GM19023 (cell line): ENCODE measurements at regions not wholly inside any gene's neighbourhood (a gene's known extent, or its start where the extent isn't known, plus 50 kb on each side); places are given as distances from the start of the nearest gene placed in this dataset.
"Not testable (repeated sequence)": the region's sequence is repeated elsewhere in the genome, so short reads cannot be mapped to it uniquely, and the experiment has no call there.

Source experiments
- ATAC-seq: cut with Tn5 transposase; IDR thresholded peaks from one replicate; pipeline ENCODE4 v1.9.1; 2021; ENCODE audit warnings: mild to moderate bottlenecking, moderate library complexity; ENCODE audit not compliant: unreplicated experiment

DNA sequence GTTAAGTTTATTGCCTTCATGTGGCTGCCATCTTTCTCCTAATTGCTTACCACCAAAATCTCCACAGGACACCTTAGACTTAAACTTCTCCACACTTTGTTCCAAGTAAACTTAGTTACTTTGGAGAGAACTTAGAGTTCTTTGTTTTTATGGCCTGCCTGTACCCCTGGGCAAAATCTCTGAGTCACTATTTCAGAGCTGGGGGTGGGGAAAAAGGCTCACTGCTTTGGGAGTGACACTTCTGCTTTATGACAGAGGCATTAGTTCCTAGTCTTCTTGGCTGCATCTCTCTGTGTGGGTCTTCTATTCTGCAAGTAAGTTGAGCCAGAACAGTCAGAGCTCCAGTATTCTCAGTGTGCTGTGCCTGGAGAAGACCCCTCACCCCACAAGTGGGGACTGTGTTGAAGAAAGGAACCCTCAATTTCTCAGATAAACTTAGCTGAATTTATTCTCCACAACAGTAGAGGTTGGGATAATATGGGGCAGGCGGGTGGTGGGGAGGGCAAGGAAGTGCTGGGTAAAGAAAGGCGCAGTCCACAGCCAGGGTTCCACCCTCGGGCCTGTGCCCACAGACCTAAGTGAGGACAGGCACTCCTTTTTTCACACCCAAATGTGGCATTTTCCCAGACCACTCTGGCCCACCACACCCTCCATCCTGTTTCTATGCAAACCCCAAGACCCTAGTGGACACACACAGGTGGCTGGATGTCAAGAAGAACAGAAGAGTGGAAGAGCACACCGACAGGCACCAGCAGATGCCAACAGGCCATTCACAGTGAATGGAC lies 636.6 kb upstream of the MAN1A1 start:
- ATAC-seq = no peak

DNA sequence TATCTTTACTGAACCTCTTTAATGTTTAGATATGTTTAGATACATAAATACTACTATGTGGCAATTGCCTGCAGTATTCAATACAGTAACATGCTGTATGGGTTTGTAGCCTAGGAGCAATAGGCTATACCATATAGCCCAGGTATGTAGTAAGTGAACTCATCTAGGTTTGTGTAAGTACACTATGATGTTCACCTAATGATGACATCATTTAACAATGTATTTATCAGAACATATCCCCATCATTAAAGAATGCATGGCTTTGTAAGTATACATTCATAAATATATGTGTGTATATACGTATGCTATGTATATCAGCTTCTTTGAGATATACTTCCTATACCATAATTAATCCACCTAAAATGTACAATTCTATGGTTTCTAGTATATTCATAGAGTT lies 631.2 kb upstream of the MAN1A1 start:
- ATAC-seq = no peak

DNA sequence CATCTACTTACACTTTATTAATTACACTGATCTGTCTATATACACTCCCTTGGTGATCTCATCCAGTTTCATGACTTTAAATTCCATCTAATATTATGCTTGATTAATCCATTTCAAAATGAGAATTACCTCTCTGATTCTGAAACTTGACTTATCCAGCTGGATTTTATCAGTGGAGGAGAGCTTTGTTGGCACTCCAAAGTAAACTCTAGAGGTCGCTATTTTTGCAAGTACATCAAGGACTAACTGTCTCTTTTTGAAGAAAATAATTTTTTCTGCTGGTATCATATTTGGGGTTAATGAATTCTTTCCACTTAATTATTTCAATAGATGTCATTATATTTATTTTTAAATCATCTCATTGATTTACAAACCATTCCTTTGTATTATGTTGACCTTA lies 630.3 kb upstream of the MAN1A1 start:
- no peak for ATAC-seq

DNA sequence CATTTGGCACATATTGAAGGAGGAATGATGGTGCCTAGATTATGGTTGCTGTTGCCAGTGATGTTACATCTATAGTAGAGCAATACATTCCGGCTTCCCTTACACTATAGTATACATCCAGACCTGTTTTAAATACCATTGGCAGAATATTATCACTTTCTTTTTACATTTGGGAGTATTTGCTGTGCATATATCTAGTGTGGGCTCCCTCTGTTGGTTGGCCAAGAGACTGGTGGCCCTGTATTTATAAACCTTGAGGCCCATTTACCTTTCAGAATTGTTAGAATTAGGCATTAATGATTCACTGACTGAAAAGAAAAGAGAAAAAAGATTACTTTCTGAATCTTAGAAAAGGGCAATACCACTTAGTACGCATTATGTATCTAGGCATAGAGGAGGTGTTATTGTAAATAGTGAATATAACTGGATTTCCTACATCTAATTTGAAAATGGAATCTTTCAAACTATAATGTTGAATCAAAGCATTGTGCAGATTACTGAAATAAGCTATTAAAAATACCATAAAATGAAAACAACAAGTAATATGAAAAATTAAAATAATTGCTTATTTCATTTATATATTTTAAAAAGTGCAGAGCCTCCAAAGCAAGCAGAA lies 628.8 kb upstream of the MAN1A1 start:
- ATAC-seq = no peak

DNA sequence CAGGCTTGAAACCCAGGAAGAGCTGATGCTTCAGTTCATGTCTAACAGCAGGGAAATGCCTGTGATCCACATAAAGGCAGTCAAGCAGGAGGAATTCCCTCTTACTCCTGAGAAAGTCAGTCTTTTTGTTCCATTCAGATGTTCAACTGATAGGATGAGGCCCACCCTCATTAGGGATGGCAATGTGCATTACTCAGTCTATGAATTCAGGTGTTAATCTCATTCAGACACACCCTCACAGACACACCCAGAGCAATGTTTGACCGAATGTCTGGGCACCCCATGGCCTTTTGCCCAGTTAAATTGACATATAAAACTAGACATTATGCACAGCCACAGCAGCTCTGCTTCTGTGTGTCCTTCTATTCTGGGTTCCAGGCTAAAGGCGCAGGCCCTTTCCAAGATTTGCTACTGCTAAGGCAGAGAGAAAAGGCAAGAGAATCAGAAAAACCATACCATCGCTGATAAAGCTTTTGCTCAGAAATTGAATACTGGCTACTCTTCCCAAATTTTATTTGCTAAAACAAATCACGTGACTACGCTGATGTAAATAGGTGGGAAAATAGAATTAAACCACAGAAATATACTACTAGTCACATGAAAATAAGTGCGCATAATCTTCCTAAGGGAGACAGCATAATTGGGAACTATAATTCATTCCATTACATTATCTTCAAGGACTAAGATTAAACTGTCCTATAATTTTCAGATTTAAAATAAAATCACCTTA lies 625.0 kb upstream of the MAN1A1 start:
- no peak for ATAC-seq

DNA sequence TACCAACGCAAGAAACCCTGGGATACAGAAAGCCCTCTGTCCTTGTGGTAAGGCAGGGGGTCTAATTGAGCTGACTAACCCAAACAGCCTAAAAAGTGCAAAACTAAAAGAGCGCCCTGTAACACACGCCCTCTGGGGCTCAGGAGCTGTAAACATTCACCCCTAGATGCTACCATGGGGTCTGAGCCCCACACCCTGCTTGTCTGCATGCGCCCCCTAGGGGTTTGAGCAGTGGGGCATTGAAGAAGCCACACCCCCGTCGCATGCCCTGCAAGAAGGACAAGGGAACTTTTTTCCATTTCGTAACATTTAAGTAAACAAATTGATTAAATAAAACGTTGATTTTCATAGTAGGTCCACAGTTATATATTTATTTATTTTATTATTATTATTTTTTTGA lies 616.9 kb upstream of the MAN1A1 start:
- ATAC-seq = no peak

DNA sequence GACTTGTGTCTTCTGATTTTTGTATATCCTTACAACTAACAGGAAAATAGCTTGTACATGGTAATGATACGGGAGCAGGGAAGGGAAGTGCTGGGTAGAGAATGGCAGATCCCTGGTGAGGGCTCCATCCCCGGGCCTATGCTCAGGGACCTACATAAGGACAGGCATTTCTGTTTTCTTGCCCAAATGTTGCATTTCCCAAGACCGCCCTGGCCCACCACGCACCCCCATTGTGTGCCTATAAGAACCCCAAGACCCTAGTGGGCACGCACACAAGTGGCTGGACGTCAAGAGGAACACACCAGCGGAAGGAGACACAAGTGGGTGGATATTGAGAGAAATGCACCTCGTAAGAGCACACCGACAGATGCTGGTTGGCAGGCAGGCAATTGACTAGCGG lies 616.3 kb upstream of the MAN1A1 start:
- ATAC-seq = no peak

DNA sequence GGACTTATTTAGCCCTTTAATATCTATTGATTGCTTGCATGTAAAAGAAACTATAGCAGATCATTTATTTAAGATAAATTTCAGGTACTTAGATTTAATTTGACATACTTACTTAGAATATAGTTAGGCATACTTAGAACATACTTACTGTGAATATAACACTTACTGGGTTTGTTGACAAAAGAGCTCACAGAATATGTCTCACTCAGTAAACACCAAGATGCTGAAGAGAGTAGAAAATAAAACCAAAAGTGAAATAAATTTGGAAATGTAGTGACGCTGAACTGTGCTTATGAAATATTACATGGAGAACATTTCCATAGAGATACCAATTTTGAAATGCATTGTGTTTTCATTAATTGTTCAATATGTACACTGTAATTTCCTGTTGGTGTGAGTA lies 615.4 kb upstream of the MAN1A1 start:
- no peak for ATAC-seq

DNA sequence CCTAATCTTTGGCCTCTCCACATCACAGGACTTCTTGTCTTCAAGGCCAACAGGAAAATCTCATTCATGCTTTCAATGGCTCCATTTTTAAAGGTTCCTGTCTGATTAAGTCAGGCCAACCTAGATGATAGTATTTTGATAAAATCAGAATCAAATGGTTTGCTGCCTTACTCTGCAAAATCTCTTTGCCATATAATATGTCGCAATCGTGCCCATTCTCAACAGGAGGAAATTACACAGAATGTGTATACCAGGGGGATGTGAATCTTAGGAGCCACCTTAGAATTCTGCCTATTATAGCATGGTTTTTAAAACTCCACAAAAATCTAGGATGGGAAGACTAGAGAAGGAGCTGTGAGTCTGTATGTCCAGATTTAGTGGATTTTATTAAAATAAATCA lies 612.9 kb upstream of the MAN1A1 start:
- no peak for ATAC-seq

DNA sequence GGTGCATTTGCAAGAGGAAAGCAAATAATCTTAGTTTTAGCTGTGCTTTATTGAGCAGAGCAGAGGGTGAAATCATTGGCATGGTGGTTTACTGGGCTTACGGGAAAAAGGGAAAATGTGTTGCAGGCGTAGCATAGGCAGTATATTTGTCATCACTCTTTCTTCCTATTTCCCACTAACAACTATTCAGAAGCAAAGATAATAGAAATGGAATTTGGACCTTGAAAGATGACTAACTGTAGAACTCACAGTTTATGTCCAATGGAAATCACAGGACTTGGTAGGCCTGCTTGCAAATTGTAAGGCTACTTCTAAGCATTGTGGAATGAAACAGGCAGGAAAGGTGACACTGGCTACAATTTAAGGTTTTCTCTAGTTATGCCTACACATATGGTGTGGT lies 611.9 kb upstream of the MAN1A1 start:
- ATAC-seq = no peak

DNA sequence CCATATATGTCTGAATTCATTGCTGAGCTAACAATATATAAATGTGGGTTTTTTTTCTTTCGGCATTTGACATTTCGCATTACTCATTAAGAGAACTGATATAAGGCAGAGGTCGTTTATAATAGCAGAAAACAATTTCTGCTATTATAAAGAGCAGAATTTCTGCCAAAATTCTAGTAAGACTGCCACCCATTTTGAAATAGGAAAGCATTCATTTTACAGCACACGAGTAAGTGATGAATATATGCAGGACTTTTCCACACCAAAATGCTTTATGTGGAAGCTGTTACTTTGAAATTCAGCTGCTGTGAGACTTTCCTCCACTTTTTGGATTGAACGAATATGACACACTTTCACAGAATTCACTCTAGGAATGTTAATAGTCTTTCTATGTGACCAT lies 610.9 kb upstream of the MAN1A1 start:
- ATAC-seq = no peak

DNA sequence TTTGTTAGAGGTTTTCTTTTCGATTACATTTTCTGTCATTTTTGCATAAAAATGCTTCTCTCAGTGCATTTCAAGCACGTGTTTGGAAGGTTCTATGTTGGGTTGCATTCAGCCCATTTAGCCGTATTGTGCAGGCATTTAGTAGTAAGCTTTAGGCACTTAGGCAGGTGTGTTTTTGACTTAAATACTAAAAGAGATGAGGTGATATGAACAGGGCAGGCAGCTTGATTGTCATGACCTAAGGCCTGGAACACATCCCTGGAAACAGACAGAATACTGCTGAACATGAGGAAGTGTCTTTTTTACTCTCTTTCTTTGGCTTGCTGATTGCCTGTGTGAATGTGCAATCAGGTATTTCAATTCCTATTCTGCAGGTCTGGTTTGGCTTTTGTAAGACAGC lies 610.5 kb upstream of the MAN1A1 start:
- ATAC-seq = no peak

DNA sequence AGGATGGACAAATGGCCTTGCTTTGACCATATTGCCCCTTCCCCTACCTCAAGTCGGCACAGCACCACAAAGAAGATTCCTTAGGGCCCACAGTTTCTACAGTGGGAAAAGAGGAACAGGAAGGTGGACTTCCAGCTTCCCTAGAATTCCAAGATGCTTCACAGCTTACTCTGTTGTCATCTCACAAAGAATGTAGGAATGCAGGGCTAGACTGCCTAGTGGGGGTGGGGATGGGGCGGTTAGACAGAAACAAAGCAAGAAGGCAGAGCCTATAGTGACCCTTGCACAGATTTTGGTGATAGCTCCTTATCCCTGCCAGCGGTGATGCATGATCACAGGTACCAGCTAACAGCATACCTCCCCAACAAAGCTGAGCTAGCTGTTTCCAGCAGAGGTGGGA lies 607.6 kb upstream of the MAN1A1 start:
- no peak for ATAC-seq

DNA sequence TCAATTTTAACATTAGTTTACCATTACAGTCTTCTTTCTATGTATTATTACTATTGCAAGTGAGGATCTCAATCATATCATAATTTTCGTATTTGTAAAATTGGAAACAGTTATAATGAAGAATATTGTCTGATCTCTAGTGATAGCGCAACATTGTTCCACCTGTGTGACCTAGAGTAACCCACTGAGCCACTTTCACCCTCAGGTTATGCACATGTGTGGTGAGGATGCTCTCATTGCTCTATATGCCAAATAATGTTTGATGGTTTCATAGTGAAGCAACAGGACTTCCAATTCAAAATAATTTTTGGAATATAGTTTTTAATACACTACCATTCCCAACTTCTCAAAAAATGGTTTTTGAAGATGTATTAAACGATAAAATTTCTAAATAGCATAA lies 603.1 kb upstream of the MAN1A1 start:
- no peak for ATAC-seq

DNA sequence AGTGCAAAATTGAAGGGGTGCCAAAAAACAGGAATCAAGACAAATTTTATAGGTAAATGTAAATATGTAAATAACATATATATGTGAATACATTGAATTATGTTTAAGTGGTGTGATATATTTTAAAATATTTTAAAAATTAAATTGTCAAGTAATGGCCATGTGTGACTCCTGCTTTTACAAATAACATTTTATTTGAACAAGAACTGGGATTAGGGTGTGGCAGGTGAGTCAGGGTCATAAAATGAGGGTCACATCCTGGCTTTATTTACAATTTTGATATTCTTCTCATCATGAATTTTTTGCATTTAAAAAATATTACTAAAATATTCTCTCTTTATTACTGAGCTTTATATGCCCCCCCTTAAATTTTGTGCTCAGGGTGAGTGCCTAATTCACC lies 601.1 kb upstream of the MAN1A1 start:
- ATAC-seq = no peak

DNA sequence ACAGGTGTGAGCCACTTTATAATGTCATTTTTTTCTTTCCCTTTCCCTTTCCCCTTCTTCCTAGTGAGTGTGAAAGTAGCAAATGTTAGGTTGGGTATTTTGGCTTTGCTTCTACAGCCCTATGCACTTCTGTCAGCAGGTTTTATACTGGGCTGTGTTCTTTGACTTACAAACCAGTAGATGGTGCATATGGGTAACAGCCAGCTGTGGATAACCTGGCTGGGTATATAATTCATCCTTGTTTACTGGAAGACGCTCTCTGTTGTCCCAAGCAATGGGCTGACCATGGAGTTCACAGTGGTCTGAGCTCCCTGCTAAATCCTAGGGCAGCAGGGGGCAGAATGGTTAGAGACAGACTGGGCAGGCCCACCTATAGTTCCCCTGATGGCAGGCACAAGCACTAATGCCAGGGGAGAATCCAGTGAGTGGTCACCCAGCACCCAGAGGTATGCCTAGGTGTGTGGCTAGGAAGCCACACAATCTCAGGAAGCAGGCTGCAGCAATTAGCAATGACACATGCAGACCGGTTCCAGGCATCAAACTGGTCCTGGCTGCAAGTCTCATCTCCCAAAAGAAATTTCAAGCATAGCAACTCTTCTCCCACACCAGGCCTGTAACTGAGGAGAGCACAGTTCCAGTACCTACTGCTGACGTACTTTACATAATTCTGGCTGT lies 592.7 kb upstream of the MAN1A1 start:
- ATAC-seq = no peak

DNA sequence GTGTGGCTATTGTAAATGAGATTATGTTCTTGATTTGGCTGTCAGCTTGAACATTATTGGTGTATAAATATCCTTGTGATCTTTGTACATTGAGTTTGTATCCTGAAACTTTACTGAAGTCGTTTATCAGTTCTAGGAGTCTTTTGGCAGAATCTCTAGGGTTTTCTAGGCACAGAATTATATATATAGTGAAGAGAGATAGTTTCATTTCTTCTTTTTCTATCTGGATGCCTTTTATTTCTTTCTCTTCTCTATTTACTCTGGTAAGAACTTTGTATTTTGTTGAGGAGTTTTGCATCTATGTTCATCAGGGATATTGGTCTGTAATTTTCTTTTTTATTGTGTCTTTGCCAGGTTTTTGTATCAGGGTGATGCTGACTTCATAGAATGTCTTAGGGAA lies 589.2 kb upstream of the MAN1A1 start:
- ATAC-seq = no peak

DNA sequence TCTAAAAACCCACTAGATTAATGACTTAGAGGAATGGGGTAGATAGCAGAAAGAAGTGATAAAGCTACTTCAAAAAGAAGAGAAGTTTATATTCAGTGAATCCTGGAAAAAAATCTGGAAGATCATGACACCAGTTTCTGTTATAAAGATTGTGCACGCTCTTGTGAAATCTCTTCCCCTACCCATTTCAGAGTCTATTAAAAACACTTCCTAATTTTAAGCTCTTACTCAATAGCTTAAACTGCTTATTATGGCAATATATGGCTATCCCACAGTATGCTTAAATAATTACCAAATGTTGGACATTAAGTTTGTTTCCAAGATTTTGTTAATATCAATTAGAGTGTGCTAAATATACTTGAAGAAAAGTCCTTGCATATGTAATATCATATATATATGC lies 585.3 kb upstream of the MAN1A1 start:
- no peak for ATAC-seq

DNA sequence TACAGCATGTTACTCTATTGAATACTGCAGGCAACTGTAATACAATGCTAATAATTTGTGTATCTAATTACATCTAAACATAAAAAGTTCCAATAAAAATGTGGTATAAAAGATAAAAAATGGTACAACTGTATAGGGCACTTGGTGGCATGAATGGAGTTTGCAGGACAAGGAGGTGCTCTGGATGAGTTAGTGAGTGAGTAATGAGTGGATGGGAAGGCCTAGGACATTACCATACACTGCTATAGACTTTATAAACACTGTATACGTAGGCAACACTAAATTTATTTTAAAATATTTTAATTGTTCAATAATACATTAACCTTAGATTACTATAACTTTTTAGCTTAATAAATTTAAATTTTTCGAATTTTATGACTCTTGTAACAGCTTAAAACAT lies 579.6 kb upstream of the MAN1A1 start:
- ATAC-seq = no peak

DNA sequence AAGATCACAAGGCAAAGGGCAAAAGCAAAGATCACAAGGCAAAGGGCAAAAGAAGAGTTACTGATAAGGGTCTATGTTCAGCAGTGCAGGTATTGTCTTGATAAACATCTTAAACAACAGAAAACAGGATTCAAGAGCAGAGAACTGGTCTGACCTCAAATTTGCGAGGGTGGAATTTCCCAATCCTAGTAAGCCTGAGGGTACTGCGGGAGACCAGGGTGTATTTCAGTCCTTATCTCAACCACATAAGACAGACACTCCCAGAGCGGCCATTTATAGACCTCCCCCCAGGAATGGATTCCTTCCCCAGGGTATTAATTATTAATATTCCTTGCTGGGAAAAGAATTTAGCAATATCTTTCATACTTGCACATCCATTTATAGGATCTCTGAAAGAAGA lies 575.3 kb upstream of the MAN1A1 start:
- ATAC-seq = not testable (repeated sequence)

DNA sequence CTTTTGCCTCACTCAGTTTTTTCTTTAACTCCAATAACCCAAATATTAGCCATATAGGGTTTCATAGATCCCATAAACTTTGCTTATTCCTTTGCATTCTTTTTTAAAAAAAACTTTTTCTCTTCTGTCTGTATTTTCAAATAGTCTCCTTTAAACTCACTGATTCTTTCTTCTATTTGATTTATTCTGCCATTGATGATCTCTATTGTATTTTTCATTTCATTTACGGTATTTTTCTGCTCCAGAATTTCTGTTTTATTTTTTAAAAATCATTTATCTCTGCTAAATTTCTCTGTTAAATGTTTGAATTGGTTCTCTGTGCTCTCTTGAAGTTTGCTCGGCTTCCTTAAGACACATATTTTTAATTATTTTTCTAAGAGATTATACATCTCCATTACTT lies 573.3 kb upstream of the MAN1A1 start:
- no peak for ATAC-seq
